ENCODE measurements at regions not wholly inside any gene's neighbourhood (a gene's known extent, or its start where the extent isn't known, plus 50 kb on each side); places are given as distances from the start of the nearest gene placed in this dataset.

DNA sequence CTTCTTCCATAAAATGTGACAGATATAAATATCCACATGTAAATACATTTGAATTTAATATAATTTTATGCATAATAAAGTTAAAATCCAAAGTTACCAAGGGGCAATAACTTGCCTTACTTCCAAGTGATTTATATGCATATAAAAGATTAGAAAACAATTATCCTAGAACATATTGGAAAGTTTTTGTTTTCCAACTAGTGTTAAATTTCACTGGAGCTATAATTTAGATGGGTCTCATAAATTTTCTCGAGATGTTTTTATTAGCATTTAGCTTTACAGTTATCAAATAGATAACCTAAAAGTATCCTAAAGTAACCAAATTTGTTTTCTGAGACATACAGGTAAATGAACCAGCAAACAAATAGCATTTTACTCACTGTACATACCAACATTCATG, 225.3 kb downstream of the SPRY2 start:
- TF ChIP-seq, protein P1, sequence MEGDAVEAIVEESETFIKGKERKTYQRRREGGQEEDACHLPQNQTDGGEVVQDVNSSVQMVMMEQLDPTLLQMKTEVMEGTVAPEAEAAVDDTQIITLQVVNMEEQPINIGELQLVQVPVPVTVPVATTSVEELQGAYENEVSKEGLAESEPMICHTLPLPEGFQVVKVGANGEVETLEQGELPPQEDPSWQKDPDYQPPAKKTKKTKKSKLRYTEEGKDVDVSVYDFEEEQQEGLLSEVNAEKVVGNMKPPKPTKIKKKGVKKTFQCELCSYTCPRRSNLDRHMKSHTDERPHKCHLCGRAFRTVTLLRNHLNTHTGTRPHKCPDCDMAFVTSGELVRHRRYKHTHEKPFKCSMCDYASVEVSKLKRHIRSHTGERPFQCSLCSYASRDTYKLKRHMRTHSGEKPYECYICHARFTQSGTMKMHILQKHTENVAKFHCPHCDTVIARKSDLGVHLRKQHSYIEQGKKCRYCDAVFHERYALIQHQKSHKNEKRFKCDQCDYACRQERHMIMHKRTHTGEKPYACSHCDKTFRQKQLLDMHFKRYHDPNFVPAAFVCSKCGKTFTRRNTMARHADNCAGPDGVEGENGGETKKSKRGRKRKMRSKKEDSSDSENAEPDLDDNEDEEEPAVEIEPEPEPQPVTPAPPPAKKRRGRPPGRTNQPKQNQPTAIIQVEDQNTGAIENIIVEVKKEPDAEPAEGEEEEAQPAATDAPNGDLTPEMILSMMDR (IDR thresholded peaks at IDR 0.05), result no peak
- H3K4me1 ChIP-seq (ENCODE audit: insufficient read depth, low read length), result no peaks in the 10 kb centered on the region
- Mint-ChIP-seq H3K4me1 (ENCODE audit: low read depth) (no peaks in the 10 kb centered on the region), H3K27me3 (no peaks in the 10 kb centered on the region), H3K9me3 (no peaks in the 10 kb centered on the region), H3K36me3 (ENCODE audit: low read depth) (no peaks in the 10 kb centered on the region), H3K27ac (no peak overlapping the region), H3K4me3 (no peak overlapping the region)
- DNase-seq, result no peak
- H3K9me3 ChIP-seq (ENCODE audit: control insufficient read depth in 1 of 2, insufficient read depth in 1 of 2, low read length in 2 of 2), result peaks cover 0 to 4% of the 10 kb centered on the region in 2 experiments
- H3K36me3 ChIP-seq (ENCODE audit: insufficient read depth, low read length), result no peaks in the 10 kb centered on the region
- ChIA-PET CTCF (no interaction called here), POLR2A (no interaction called here)
- H3K27ac ChIP-seq (ENCODE audit: low read depth in 1 of 2, low read length in 2 of 2), result no peak overlapping the region
- intact Hi-C loops (cut with DNase I, micrococcal nuclease), result no loop called here
- H3K27me3 ChIP-seq (ENCODE audit: control insufficient read depth in 1 of 2, insufficient read depth in 2 of 2, low read length in 2 of 2), result no peaks in the 10 kb centered on the region
- ATAC-seq (ENCODE audit: poor library complexity), result no peak
- H3K4me3 ChIP-seq (ENCODE audit: low read length), result no peak overlapping the region

DNA sequence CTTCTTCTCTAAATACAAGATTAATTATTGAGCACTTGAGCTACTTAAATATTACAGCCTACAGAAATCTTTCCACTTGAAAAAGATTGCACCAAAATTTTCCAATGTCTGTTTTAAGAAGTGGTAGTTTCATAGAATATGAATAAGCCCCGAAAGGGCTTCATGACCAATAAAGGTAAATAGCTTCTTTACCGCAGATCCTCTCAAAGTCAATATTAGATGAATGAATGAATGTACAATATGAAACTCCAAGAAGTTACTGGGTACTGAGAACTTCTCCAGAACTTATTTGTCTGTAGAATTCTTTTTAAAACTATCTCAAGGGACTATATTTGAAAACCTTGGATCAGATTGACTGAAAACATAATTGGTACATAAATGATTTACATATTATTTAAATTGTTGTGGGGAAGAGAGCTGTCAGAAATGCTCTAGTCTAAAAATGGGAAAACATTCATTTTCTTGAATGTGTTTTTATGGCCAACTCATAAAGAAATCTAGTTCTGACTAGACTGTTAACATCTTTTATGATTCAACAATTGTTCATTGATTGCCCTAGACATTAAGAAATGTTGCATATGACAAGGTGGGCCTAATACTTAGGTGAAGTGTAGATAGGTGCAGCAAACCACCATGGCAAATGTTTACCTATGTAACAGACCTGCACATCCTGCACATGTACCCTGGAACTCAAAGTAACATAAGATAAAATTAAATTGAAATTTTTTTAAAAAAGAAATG, 227.0 kb downstream of the SPRY2 start:
- TF ChIP-seq, protein P1 (IDR thresholded peaks at IDR 0.05), result no peak
- ChIA-PET POLR2A (no interaction called here), CTCF (no interaction called here)
- Mint-ChIP-seq H3K4me1 (ENCODE audit: low read depth) (no peaks in the 10 kb centered on the region), H3K36me3 (ENCODE audit: low read depth) (no peaks in the 10 kb centered on the region), H3K27ac (no peak overlapping the region), H3K4me3 (no peak overlapping the region), H3K27me3 (no peaks in the 10 kb centered on the region), H3K9me3 (no peaks in the 10 kb centered on the region)
- no peaks in the 10 kb centered on the region for H3K36me3 ChIP-seq (ENCODE audit: insufficient read depth, low read length)
- no peak overlapping the region for H3K27ac ChIP-seq (ENCODE audit: low read depth in 1 of 2, low read length in 2 of 2)
- intact Hi-C loops (cut with DNase I, micrococcal nuclease), result no loop called here
- no peak overlapping the region for H3K4me3 ChIP-seq (ENCODE audit: low read length)
- H3K27me3 ChIP-seq (ENCODE audit: control insufficient read depth in 1 of 2, insufficient read depth in 2 of 2, low read length in 2 of 2), result no peaks in the 10 kb centered on the region
- H3K9me3 ChIP-seq (ENCODE audit: control insufficient read depth in 1 of 2, insufficient read depth in 1 of 2, low read length in 2 of 2), result peaks cover 0 to 4% of the 10 kb centered on the region in 2 experiments
- ATAC-seq (ENCODE audit: poor library complexity), result no peak
- DNase-seq, result no peak
- H3K4me1 ChIP-seq (ENCODE audit: insufficient read depth, low read length), result no peaks in the 10 kb centered on the region

DNA sequence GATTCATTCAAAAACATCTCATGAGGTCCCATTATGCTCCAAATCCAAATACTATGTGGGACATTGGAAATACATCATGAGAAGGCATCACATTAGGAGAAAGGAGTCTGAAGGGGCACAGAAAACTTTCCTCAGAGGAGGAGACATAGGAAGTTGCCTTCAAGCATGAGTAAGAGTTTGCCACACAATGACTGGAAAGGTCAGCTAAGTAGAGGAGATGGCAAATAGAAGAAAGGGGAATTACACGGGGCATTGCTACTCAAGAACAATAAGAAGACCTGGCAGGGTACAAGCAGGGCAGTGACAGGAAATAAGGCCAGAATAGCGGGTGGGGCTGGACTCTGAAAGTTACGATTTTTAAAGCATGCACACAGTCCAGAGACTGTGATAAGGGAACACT, 231.6 kb downstream of the SPRY2 start:
- intact Hi-C loops (cut with DNase I, micrococcal nuclease), result no loop called here
- Mint-ChIP-seq H3K27ac (no peak overlapping the region), H3K4me1 (ENCODE audit: low read depth) (no peaks in the 10 kb centered on the region), H3K4me3 (no peak overlapping the region), H3K36me3 (ENCODE audit: low read depth) (no peaks in the 10 kb centered on the region), H3K27me3 (no peaks in the 10 kb centered on the region), H3K9me3 (peaks cover 3% of the 10 kb centered on the region)
- CTCF ChIA-PET, result no interaction called here
- no peaks in the 10 kb centered on the region for H3K36me3 ChIP-seq (ENCODE audit: insufficient read depth, low read length)
- H3K27ac ChIP-seq (ENCODE audit: low read depth in 1 of 2, low read length in 2 of 2), result no peak overlapping the region
- H3K27me3 ChIP-seq (ENCODE audit: control insufficient read depth in 1 of 2, insufficient read depth in 2 of 2, low read length in 2 of 2), result no peaks in the 10 kb centered on the region
- no peak overlapping the region for H3K4me3 ChIP-seq (ENCODE audit: low read length)
- DNase-seq (no peak), ATAC-seq (ENCODE audit: poor library complexity) (no peak)
- H3K9me3 ChIP-seq (ENCODE audit: control insufficient read depth in 1 of 2, insufficient read depth in 1 of 2, low read length in 2 of 2), result peaks cover 0 to 4% of the 10 kb centered on the region in 2 experiments
- no peaks in the 10 kb centered on the region for H3K4me1 ChIP-seq (ENCODE audit: insufficient read depth, low read length)
- TF ChIP-seq, protein P1 (IDR thresholded peaks at IDR 0.05), result no peak
- POLR2A ChIA-PET, result no interaction called here

Data from CD4-positive, alpha-beta T cell (primary cell).